Urothelium cell line (cell line): ENCODE measurements at regions not wholly inside any gene's neighbourhood (a gene's known extent, or its start where the extent isn't known, plus 50 kb on each side); places are given as distances from the start of the nearest gene placed in this dataset.
"Not testable (repeated sequence)": the region's sequence is repeated elsewhere in the genome, so short reads cannot be mapped to it uniquely, and the experiment has no call there.

Experiments
- DNase-seq: peaks from one replicate; pipeline ENCODE4 v3.0.0; 2011; ENCODE audit warnings: low spot score, mixed read lengths
- FAIRE-seq: peaks from 2 replicates; lab custom pipeline; 2011; peaks lifted over from hg19 to GRCh38; lab: Jason Lieb, UNC

DNA sequence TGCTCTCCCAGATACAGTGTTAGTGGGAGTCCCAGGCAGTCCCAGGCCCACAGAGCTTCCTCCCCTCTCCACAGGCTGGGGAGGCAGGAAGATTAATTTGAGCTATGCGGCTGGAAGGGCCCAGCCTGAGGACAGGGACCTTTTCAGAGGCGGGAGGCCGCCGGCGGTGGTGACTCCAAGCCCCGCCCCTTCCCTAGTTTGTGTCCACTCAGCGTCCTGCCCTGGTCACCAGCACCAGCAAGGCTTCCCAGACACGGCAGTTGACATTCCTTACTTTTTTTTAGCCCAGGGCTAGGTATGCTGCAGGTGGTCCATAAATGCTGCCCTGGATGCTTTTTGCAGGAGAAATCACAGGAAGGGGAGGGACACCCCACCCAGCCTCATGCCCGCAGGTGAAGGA lies 67.7 kb upstream of the LRPAP1 start:
- no peak for DNase-seq
- FAIRE-seq, result no peak

- no peak for DNase-seq
- peak; percentile 99 for FAIRE-seq
These were observed 66.5 kb upstream of the LRPAP1 start for GRCh38 chr4:3598695-3599227.

- FAIRE-seq, DNase-seq: not testable (repeated sequence)
These were observed 65.8 kb upstream of the LRPAP1 start for GRCh38 chr4:3597896-3598505.

- DNase-seq, FAIRE-seq: not testable (repeated sequence)
These were observed 64.9 kb upstream of the LRPAP1 start for GRCh38 chr4:3596957-3597733.

- not testable (repeated sequence) for DNase-seq
- peak; percentile 53 for FAIRE-seq
These were observed 63.5 kb upstream of the LRPAP1 start for GRCh38 chr4:3595627-3596291.

- FAIRE-seq, DNase-seq: not testable (repeated sequence)
These were observed 62.5 kb upstream of the LRPAP1 start for GRCh38 chr4:3594751-3595150.

DNA sequence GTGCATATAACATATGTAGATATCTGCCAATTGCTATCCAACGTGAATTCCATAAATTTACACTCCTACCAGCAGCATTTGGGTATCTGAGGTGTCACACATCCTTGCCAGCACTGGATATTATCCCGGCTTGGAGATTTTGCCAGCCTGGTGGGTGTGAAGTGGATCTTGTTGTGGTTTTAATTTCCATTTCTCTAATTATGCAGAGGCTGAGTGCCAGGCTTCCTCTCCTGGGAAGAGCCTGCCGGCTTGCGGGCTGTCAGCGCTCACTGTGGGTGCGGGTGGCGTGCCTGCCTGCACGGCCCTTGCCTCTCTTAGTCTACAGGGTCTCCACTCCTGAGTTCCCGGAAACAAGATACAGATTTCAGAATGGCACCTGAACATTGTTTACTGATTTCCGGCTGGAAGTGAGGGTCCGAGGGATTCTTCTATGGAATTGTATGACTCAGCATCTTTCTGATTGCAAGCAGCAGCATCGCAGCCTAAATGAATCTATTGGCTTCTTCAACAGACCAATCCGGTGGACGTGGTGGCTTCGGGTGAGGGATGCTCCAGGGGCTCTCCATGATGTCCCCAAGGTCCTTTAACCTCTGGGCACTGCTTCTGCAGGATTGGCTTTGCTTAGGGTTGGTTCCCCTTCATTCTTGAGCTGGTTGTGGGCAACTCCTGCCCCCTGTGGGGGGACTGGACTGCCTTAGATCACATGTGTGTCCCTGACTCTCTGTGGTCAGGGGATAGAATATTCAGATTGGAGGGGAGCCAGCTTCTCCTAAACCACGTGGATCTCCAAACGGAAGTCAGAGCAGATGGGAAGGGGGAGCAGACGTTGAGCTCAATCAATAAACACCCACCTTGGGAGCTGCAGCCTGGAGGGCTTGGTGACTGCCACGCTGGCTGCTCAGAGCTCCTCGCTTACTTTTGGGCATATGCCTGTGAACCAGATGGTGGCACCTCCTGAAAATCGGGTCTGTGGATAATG lies 58.0 kb upstream of the LRPAP1 start:
- not testable (repeated sequence) for FAIRE-seq

GRCh38 chr4:3589379-3589778 lies 57.2 kb upstream of the LRPAP1 start:
- not testable (repeated sequence) for DNase-seq, FAIRE-seq

More for the DNA sequence above, 58.0 kb upstream of the LRPAP1 start:
- DNase-seq, result not testable (repeated sequence)

- FAIRE-seq, result peak; percentile 58
- not testable (repeated sequence) for DNase-seq
These were observed 56.4 kb upstream of the LRPAP1 start for GRCh38 chr4:3588517-3589194.

DNA sequence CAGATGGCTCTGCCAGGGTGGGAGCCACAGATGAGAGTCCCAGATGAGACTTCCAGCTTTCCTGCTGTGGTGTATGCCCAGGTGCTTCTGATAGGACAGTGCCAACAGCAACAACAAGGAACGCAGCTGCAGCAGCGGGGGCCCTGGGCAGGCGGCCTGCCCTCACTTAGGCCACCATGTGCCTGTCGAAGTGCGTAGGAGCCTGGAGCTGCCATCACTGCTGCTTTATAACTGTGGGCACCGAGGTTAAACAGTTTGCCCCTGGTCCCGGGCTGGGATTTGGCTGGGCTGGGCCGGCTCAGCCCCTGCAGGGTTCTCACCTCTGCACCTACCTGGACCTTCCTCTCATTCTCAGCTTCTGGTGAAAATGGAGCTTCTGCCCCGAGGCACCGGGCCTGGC lies 54.4 kb upstream of the LRPAP1 start:
- DNase-seq, FAIRE-seq: not testable (repeated sequence)

GRCh38 chr4:3585567-3585966 lies 53.3 kb upstream of the LRPAP1 start:
- not testable (repeated sequence) for FAIRE-seq, DNase-seq

GRCh38 chr4:3582091-3582475 lies 49.9 kb upstream of the LRPAP1 start:
- no peak for DNase-seq
- FAIRE-seq, result no peak
